Choroid plexus epithelial cell (primary cell): ENCODE measurements at regions not wholly inside any gene's neighbourhood (a gene's known extent, or its start where the extent isn't known, plus 50 kb on each side); places are given as distances from the start of the nearest gene placed in this dataset.
A peak's percentile ranks its signal among the peaks of the same experiment; 100 is the strongest.

Experiments used
- DNase-seq: peaks from one replicate; pipeline ENCODE4 v3.0.0-alpha.2; 2010; ENCODE audit warnings: low read depth
- H3K4me3 ChIP-seq: 2 replicates; pipeline ENCODE4 v1.5.1; 2011; ENCODE audit warnings: low read depth, mild to moderate bottlenecking, control low read depth, low read length, moderate library complexity
- TF ChIP-seq, protein P1 (sequence below): conservative IDR thresholded peaks from 2 replicates; pipeline ENCODE4 v1.5.1; 2011; ENCODE audit warnings: low read depth, mild to moderate bottlenecking, control low read depth, inconsistent platforms, low read length, moderate library complexity

GRCh38 chr17:12485361-12485906 is 180.3 kb upstream of the MYOCD start:
- DNase-seq: peak; percentile 78
- TF ChIP-seq, protein P1, sequence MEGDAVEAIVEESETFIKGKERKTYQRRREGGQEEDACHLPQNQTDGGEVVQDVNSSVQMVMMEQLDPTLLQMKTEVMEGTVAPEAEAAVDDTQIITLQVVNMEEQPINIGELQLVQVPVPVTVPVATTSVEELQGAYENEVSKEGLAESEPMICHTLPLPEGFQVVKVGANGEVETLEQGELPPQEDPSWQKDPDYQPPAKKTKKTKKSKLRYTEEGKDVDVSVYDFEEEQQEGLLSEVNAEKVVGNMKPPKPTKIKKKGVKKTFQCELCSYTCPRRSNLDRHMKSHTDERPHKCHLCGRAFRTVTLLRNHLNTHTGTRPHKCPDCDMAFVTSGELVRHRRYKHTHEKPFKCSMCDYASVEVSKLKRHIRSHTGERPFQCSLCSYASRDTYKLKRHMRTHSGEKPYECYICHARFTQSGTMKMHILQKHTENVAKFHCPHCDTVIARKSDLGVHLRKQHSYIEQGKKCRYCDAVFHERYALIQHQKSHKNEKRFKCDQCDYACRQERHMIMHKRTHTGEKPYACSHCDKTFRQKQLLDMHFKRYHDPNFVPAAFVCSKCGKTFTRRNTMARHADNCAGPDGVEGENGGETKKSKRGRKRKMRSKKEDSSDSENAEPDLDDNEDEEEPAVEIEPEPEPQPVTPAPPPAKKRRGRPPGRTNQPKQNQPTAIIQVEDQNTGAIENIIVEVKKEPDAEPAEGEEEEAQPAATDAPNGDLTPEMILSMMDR: no peak
- H3K4me3 ChIP-seq: no peak overlapping the region

DNA sequence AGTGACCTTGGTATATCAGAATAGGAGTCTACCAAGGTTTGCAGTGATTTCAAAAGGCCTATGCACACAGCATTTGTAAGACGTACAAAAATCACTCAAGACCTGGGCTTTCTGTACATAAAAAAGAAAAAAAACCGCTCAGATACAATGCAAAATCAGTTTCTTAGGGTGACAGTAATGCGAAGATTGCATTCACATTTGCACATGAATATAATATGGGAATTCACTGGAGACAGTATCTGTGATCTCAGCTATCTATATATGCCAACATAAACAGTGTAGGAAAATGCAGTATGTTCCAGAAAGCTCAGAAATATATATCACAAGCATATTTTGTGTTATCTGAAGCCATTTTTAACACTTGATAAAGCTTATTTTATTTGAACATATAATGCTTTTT is 176.4 kb upstream of the MYOCD start:
- TF ChIP-seq, protein P1: no peak

DNA sequence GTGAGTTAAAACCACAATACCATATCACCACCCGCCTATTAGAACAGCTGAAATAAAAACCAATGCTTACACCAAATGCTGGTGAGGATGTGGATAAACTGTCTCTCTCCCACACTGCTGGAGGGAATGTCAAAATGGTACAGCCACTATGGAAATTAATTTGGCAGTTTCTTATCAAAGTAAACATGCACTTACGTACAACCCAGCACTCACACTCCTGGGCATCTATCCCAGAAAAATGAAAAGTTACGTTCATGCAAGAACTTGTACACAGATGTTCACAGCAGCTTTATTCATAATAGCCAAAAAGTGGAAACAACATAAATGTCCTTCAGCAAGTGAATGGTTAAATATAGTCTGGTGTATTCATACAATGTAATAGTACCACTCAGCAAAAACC is 173.2 kb upstream of the MYOCD start:
- TF ChIP-seq, protein P1: no peak
- peak; percentile 68 for DNase-seq
- H3K4me3 ChIP-seq: no peak overlapping the region

More for the DNA sequence above, 176.4 kb upstream of the MYOCD start:
- no peak for DNase-seq
- H3K4me3 ChIP-seq: no peak overlapping the region

GRCh38 chr17:12505866-12506265 is 159.8 kb upstream of the MYOCD start:
- TF ChIP-seq, protein P1: no peak
- no peak overlapping the region for H3K4me3 ChIP-seq
- DNase-seq: no peak

GRCh38 chr17:12507026-12507595 is 158.6 kb upstream of the MYOCD start:
- DNase-seq: no peak
- TF ChIP-seq, protein P1: no peak
- no peak overlapping the region for H3K4me3 ChIP-seq

GRCh38 chr17:12509801-12510200 is 155.9 kb upstream of the MYOCD start:
- DNase-seq: no peak
- TF ChIP-seq, protein P1: no peak

GRCh38 chr17:12510535-12510934 is 155.2 kb upstream of the MYOCD start:
- DNase-seq: peak; percentile 44
- TF ChIP-seq, protein P1: no peak
- H3K4me3 ChIP-seq: no peak overlapping the region

More at GRCh38 chr17:12509801-12510200, 155.9 kb upstream of the MYOCD start:
- no peak overlapping the region for H3K4me3 ChIP-seq
